PC-3 (cell line): ENCODE measurements at regions not wholly inside any gene's neighbourhood (a gene's known extent, or its start where the extent isn't known, plus 50 kb on each side); places are given as distances from the start of the nearest gene placed in this dataset.

Experiments
- EZH2 ChIP-seq: fragments of 300-600 bp; sonication (generic); IDR thresholded peaks from one replicate; pipeline ENCODE4 v1.6.1; 2017; ENCODE audit warnings: antibody characterized with exemption, mild to moderate bottlenecking, low read length; ENCODE audit not compliant: unreplicated experiment
- TF ChIP-seq, protein P1 (sequence below): fragments of 300-600 bp; sonication (generic); conservative IDR thresholded peaks from 2 replicates; pipeline ENCODE4 v1.5.1; 2017; ENCODE audit warnings: antibody characterized with exemption, low read depth, mild to moderate bottlenecking, low read length

GRCh38 chr2:5520463-5520972, 171.7 kb upstream of the SOX11 start:
- no peak for TF ChIP-seq EZH2
- TF ChIP-seq, protein P1, sequence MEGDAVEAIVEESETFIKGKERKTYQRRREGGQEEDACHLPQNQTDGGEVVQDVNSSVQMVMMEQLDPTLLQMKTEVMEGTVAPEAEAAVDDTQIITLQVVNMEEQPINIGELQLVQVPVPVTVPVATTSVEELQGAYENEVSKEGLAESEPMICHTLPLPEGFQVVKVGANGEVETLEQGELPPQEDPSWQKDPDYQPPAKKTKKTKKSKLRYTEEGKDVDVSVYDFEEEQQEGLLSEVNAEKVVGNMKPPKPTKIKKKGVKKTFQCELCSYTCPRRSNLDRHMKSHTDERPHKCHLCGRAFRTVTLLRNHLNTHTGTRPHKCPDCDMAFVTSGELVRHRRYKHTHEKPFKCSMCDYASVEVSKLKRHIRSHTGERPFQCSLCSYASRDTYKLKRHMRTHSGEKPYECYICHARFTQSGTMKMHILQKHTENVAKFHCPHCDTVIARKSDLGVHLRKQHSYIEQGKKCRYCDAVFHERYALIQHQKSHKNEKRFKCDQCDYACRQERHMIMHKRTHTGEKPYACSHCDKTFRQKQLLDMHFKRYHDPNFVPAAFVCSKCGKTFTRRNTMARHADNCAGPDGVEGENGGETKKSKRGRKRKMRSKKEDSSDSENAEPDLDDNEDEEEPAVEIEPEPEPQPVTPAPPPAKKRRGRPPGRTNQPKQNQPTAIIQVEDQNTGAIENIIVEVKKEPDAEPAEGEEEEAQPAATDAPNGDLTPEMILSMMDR = no peak
